GM21367 (cell line): ENCODE measurements at regions not wholly inside any gene's neighbourhood (a gene's known extent, or its start where the extent isn't known, plus 50 kb on each side); places are given as distances from the start of the nearest gene placed in this dataset.
"Not testable (repeated sequence)": the region's sequence is repeated elsewhere in the genome, so short reads cannot be mapped to it uniquely, and the experiment has no call there.

Experiments used
- ATAC-seq: cut with Tn5 transposase; IDR thresholded peaks from one replicate; pipeline ENCODE4 v1.9.1; 2021; ENCODE audit not compliant: unreplicated experiment

GRCh38 chr4:9702019-9702418 is 79.4 kb upstream of the DRD5 start:
- ATAC-seq, result not testable (repeated sequence)

DNA sequence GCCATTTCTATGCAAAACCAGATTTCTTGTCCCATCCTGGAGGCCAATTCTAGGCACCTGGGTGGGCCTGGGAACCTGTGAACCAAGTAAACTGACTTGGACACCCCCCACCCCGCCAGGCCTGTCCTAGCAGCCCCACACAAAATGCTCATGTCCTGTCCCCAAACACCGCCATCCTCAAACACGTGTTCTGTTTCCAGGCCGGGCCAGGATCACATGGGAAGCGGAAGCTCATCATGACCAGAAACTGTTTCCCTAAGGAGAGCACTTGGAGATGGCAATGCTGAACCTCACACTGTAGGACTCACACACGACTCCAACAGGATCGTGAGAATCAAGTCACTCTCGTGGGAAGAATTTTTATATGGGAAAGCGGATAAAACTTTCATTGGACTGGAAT is 78.7 kb upstream of the DRD5 start:
- not testable (repeated sequence) for ATAC-seq

DNA sequence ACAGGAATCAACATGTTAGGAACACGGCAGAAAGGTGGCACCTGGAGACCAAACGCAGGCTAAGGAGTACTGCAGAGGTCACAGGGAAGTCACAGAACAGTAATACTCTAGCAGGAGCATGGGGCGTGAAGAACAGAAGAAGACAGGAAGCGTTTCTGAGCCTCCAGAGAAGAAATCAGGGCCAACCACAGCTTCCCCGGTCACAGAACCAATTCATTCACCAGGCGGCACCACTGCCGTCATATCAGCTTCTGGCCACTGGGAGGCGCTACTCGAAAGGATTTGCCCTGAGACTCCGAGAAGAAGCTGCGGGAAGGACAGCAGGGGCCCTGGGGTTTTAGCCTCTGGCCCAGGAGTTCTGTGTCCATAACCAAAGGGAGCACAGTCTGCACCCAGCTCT is 78.0 kb upstream of the DRD5 start:
- no peak for ATAC-seq

DNA sequence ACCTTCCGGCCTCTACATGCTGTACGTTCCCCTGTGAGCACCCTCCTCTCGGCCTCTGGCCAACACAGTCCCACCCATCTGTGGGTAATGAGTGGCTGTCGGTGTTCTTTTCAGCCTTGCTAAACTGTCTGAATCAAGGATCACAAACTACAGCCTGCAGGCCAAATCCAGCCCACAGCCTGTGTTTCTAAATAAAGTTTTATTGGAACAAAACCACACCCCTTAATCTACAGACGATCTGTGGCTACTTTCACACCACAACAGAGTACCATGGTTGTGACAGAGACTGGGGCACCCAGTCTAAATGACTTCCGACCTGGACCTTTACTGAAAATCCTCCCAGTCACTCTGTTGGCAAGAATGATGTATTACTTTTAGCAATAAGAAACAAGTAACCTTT is 77.3 kb upstream of the DRD5 start:
- not testable (repeated sequence) for ATAC-seq

- ATAC-seq, result no peak
Observed at GRCh38 chr4:9704551-9705332, 76.7 kb upstream of the DRD5 start.

GRCh38 chr4:9707281-9707680 is 74.2 kb upstream of the DRD5 start:
- ATAC-seq, result not testable (repeated sequence)

DNA sequence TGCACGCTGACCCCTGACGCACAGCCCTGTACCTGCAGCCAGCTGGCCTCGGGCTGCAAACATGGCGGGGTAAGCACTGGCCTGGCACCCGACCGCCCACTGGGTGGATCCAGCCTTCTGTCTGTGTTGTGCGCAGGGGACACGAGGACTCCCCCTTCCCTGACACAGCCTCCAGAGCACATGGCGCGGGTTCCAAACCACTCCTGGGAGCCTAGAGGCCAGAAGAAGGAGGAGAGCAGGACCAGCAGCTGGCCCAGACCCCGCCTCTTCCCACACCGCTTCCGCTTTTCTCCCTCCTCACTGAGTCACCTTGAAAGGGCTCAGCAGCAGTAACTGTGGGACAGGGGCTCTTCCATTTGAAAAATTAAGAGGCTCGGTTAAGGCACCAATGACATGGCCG is 73.5 kb upstream of the DRD5 start:
- ATAC-seq, result not testable (repeated sequence)

DNA sequence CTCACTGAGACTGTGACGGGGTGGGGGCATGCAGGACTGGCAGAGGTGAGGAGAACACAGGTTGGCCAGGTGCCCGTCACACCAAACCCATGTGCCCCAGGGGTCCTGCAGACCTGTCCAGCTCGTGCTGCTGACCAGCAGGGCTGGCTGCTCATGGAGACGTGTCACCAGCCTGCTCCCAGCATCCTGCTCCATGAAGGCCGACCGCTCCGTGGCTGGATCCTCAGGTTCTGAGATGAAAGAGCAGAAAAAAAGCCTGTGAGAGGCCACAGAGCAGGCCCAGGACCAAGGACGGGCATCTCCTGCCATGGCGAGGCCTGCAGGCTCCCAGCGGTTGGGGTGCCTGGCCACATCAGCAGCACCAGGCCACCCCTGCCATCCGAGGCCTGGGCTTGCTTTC is 71.7 kb upstream of the DRD5 start:
- no peak for ATAC-seq

DNA sequence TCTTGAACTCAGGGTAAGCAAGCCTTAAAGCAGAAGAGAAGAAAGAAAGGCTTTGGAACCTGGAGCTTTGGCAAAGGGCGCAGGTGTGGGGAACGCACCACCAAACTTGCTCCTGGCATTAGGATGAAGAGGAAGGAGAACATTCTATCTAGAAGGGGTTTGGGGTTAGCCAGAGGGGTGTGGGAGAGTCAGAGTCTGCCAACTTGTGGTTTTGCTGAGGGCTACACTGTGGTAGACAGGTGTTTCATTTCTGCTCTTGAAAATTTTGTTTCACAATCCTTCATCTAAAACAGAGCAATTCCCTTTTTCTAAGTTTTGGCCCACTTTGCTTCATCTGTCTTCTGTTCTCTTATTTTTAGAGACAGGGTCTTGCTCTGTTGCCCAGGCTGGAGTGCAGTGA is 66.2 kb upstream of the DRD5 start:
- ATAC-seq, result not testable (repeated sequence)

GRCh38 chr4:9716093-9716492 is 65.3 kb upstream of the DRD5 start:
- ATAC-seq, result no peak

DNA sequence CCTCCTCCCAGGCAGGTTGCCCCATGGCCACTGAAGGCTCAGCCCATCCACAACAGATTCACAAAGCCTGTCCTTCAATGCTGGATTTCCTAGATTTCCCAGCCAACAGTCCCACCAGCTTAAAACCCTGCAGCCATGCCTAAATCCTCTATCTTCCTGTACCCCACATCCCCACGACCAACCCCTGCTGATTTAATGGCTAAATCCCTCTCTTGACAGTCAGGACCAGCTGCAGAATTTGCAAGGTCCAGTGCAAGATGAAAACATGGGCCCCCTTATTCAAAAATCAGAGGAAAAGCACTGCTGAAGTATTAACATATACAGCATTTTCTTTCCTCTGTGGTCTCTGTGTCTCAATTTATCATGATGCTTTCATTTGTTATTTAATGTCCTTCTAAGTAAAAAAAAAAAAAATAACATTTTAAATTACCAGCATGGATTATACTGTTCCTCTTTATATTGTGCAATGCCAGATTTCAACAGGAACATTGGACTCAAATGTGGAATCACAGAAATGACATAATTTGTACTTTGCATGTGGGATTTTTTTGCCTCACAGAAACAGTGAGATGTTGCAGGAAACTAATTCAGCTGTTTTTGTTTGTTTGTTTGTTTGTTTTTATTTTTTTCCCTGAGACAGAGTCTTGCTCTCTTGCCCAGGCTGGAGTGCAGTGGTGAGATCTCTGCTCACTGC is 63.0 kb upstream of the DRD5 start:
- ATAC-seq, result not testable (repeated sequence)

DNA sequence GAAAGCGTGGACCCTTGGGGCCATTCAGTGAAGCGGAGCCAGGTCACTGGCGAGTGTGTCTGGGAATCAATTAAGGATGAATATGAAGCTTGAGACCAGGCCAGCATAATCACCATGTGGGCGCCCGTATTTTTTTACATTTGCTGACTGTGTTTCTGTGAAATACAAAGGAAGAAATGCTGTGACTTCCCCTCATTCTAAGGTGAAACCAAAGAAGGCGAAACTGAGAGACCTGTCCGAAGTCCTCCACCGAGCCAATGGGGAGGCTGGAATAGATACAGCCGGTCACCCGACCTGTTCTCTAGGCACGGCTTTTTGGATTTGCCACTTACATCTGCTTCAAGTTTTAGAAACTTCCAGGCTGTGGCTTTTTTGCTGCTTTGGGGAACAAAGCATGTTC is 59.3 kb upstream of the DRD5 start:
- not testable (repeated sequence) for ATAC-seq
